ENCODE measurements at regions not wholly inside any gene's neighbourhood (a gene's known extent, or its start where the extent isn't known, plus 50 kb on each side); places are given as distances from the start of the nearest gene placed in this dataset.

DNA sequence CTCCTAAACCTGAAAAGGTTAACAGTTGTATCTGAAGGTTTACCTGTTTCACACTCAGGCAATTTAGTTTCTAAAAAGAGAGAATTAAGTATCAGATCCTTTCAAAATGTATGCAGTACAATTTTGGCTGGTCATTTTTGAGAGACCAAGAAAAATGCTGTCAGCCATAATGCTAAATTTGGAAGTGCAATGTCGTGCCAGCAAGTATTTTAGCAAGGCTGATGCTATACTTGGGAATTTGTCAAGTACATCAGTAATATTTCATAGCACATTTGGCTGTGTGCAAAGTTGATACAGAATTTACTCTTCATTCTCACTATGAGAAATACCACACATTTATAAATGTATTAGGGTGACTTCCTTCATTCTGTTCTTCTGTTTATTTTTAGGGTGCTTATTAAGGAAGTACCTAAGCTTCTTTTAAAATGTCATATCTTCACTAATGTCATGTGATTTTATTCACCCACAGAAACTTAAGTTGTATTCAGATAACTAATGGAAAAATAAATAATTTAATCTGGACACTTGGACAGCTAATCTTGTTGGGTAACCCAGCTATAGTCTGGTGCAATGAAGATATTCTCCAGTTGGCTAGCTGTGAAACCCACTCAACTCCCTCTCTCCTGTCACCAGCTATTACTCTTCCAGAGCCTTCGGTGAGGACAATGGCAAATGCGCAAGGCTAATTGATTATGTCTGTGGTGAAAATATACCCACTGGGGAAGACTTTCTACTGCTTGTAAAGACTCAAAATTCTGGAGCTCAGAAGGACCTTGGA, 84.2 kb upstream of the TLL1 start:
- TF ChIP-seq, protein P1, sequence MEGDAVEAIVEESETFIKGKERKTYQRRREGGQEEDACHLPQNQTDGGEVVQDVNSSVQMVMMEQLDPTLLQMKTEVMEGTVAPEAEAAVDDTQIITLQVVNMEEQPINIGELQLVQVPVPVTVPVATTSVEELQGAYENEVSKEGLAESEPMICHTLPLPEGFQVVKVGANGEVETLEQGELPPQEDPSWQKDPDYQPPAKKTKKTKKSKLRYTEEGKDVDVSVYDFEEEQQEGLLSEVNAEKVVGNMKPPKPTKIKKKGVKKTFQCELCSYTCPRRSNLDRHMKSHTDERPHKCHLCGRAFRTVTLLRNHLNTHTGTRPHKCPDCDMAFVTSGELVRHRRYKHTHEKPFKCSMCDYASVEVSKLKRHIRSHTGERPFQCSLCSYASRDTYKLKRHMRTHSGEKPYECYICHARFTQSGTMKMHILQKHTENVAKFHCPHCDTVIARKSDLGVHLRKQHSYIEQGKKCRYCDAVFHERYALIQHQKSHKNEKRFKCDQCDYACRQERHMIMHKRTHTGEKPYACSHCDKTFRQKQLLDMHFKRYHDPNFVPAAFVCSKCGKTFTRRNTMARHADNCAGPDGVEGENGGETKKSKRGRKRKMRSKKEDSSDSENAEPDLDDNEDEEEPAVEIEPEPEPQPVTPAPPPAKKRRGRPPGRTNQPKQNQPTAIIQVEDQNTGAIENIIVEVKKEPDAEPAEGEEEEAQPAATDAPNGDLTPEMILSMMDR (IDR thresholded peaks at IDR 0.05): no peak
- TF ChIP-seq, protein P2, sequence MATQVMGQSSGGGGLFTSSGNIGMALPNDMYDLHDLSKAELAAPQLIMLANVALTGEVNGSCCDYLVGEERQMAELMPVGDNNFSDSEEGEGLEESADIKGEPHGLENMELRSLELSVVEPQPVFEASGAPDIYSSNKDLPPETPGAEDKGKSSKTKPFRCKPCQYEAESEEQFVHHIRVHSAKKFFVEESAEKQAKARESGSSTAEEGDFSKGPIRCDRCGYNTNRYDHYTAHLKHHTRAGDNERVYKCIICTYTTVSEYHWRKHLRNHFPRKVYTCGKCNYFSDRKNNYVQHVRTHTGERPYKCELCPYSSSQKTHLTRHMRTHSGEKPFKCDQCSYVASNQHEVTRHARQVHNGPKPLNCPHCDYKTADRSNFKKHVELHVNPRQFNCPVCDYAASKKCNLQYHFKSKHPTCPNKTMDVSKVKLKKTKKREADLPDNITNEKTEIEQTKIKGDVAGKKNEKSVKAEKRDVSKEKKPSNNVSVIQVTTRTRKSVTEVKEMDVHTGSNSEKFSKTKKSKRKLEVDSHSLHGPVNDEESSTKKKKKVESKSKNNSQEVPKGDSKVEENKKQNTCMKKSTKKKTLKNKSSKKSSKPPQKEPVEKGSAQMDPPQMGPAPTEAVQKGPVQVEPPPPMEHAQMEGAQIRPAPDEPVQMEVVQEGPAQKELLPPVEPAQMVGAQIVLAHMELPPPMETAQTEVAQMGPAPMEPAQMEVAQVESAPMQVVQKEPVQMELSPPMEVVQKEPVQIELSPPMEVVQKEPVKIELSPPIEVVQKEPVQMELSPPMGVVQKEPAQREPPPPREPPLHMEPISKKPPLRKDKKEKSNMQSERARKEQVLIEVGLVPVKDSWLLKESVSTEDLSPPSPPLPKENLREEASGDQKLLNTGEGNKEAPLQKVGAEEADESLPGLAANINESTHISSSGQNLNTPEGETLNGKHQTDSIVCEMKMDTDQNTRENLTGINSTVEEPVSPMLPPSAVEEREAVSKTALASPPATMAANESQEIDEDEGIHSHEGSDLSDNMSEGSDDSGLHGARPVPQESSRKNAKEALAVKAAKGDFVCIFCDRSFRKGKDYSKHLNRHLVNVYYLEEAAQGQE (IDR thresholded peaks at IDR 0.05; ENCODE audit: insufficient read depth in 1 of 2, low read depth in 2 of 2, low read length in 1 of 2): no peak
- TF ChIP-seq SIN3A (IDR thresholded peaks at IDR 0.05; ENCODE audit: borderline replicate concordance, insufficient read depth, low read depth, low read length) (no peak), POLR2AphosphoS5 (IDR thresholded peaks at IDR 0.05; ENCODE audit: low read depth, low read length) (no peak), TCF7L2 (IDR thresholded peaks at IDR 0.05; ENCODE audit: low read depth, low read length) (no peak)
